ENCODE measurements at regions not wholly inside any gene's neighbourhood (a gene's known extent, or its start where the extent isn't known, plus 50 kb on each side); places are given as distances from the start of the nearest gene placed in this dataset.

DNA sequence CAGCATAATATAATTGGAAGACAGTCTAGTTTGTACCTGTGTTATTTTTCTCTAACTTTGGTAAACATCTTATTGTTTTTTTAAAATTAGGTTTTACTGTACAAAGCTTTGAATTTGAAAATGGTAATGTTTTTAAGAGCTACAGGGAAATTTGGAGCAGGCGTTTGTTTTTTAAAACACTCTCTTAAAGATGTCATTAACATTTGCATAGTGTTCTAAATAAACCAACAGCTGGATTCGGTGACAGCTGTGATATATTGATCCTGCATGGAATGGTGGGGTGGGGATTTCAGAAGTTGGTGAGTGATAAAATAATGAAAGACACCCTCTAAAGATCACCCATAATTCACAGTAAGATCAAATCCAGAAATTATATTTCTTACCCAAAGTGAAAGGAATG is 97.9 kb upstream of the PRL start:
- ChIA-PET CTCF (no interaction called here), POLR2A (no interaction called here)
- DNase-seq (ENCODE audit: low read depth in 1 of 2, low spot score in 1 of 2) (no peak), FAIRE-seq (no peak), ATAC-seq (no peak)
- no peaks in the 10 kb centered on the region for H3K9me3 ChIP-seq
- no peaks in the 10 kb centered on the region for H3K4me1 ChIP-seq
- no peak overlapping the region for H3K27ac ChIP-seq
- no peak overlapping the region for H3K4me3 ChIP-seq
- H3K4me2 ChIP-seq = no peak overlapping the region
- TF ChIP-seq, protein P1, sequence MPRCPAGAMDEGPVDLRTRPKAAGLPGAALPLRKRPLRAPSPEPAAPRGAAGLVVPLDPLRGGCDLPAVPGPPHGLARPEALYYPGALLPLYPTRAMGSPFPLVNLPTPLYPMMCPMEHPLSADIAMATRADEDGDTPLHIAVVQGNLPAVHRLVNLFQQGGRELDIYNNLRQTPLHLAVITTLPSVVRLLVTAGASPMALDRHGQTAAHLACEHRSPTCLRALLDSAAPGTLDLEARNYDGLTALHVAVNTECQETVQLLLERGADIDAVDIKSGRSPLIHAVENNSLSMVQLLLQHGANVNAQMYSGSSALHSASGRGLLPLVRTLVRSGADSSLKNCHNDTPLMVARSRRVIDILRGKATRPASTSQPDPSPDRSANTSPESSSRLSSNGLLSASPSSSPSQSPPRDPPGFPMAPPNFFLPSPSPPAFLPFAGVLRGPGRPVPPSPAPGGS (IDR thresholded peaks at IDR 0.05) = no peak
- 65% methylated on average over 2 of the region's 2 CpGs for WGBS (ENCODE audit: missing lambda C conversion rate)

DNA sequence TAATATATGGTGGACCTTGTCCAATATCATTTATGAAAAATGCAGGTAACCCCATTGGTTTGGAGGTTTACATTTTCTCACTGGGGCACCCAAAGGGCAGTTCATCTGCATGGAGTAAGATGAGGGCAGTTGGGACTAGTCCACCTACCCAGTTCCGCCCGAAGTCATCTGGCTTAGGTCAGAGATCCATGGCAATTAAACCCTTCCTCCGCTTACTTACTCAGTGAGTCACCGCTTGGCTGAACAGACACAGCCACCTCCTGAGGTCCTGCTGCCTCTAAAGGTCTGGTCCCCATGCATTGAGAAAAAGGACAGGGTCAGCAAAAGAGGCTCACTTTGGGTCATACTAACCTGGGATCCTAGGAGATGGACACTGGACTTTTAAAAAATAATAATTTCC is 102.9 kb upstream of the PRL start:
- Histone ChIP-seq H3K9me3 (no peaks in the 10 kb centered on the region), H3K27ac (no peak overlapping the region), H3K4me2 (no peak overlapping the region), H3K4me3 (no peak overlapping the region), H3K4me1 (no peaks in the 10 kb centered on the region)
- ATAC-seq (no peak), FAIRE-seq (no peak), DNase-seq (ENCODE audit: low read depth in 1 of 2, low spot score in 1 of 2) (peak in 1 of 2 experiments; percentile 8)
- CTCF ChIA-PET = no interaction called here
- TF ChIP-seq FOSB (CRISPR knock-in tag; IDR thresholded peaks at IDR 0.05) = no peak
- TF ChIP-seq RAD21 (conservative IDR thresholded peaks at IDR 0.05 in 1 of 2, IDR thresholded peaks at IDR 0.05 in 1 of 2) = no peak
- TF ChIP-seq, protein P2, sequence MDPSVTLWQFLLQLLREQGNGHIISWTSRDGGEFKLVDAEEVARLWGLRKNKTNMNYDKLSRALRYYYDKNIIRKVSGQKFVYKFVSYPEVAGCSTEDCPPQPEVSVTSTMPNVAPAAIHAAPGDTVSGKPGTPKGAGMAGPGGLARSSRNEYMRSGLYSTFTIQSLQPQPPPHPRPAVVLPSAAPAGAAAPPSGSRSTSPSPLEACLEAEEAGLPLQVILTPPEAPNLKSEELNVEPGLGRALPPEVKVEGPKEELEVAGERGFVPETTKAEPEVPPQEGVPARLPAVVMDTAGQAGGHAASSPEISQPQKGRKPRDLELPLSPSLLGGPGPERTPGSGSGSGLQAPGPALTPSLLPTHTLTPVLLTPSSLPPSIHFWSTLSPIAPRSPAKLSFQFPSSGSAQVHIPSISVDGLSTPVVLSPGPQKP (IDR thresholded peaks at IDR 0.05; ENCODE audit: low read depth, low read length) = no peak
- TF ChIP-seq BHLHE40 (IDR thresholded peaks at IDR 0.05; ENCODE audit: low read depth, low read length) = no peak
- TF ChIP-seq, protein P1 (IDR thresholded peaks at IDR 0.05) = no peak
- TF ChIP-seq NR3C1 (IDR thresholded peaks at IDR 0.05) = no peak
- no peak for TF ChIP-seq ZSCAN20 (CRISPR knock-in tag; IDR thresholded peaks at IDR 0.05)
- TF ChIP-seq, protein P3, sequence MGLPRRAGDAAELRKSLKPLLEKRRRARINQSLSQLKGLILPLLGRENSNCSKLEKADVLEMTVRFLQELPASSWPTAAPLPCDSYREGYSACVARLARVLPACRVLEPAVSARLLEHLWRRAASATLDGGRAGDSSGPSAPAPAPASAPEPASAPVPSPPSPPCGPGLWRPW (IDR thresholded peaks at IDR 0.05) = no peak
- WGBS (ENCODE audit: missing lambda C conversion rate) = 61% methylated on average over 4 of the region's 4 CpGs
- POLR2A ChIA-PET = no interaction called here

DNA sequence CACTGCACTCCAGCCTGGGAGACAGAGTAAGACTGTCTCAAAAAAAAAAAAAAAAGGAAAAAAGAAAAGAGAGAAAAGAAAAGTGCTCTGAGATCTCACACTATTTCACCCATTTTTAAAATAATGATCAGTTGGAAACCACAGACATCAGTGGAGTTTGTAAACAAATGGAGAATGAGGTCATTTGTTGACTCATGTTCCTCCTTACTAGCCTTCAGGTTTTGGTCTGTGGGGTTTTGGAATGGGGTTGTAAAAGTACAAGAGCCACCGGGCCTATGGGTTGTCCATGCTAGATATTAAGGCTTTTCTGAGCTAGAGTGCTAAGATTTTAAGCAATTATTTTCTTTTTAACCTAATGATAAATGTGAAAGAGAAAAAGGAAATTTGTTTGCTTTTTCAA is 104.4 kb upstream of the PRL start:
- no peak for FAIRE-seq
- no peak for TF ChIP-seq BHLHE40 (IDR thresholded peaks at IDR 0.05; ENCODE audit: low read depth, low read length)
- no peak for TF ChIP-seq CBX2 (IDR thresholded peaks at IDR 0.05; ENCODE audit: borderline replicate concordance, low read depth)
- no peak for TF ChIP-seq RCOR1 (IDR thresholded peaks at IDR 0.05; ENCODE audit: low read depth, low read length)
- TF ChIP-seq NPAS2 (CRISPR knock-in tag; IDR thresholded peaks at IDR 0.05; ENCODE audit: borderline replicate concordance) = no peak
- TF ChIP-seq NFE2L2 (conservative IDR thresholded peaks at IDR 0.05; ENCODE audit: low read length) = no peak
- no peak for DNase-seq (ENCODE audit: low read depth in 1 of 2, low spot score in 1 of 2)
- no peak overlapping the region for H3K27ac ChIP-seq
- no peaks in the 10 kb centered on the region for H3K4me1 ChIP-seq
- ATAC-seq = no peak
- 68% methylated on average over 1 of the region's 1 CpG for WGBS (ENCODE audit: missing lambda C conversion rate)
- H3K9me3 ChIP-seq = no peaks in the 10 kb centered on the region
- ChIA-PET CTCF (no interaction called here), POLR2A (no interaction called here)
- no peak overlapping the region for H3K4me3 ChIP-seq
- no peak overlapping the region for H3K4me2 ChIP-seq

DNA sequence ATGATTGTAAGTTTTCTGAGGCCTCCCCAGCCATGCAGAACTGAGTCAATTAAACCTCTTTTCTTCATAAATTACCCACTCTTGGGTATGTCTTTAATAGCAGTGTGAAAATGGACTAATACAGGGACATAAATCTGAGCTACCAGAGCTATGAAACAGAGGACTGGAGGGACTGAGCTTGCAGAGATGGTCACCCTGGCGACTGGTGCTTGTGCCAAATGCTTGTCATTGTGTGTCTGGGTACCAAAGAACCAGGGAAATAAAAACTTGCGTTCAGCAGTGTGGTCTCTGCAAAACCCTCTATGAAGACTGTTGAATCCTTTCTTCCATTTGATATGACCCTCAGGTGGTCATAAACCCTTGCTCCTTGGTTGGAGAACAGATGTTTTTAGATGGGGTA is 105.1 kb upstream of the PRL start:
- TF ChIP-seq MAZ (IDR thresholded peaks at IDR 0.05; ENCODE audit: borderline replicate concordance, low read depth, low read length) = no peak
- TF ChIP-seq CHD2 (IDR thresholded peaks at IDR 0.05; ENCODE audit: low read length, partially characterized antibody) = no peak
- TF ChIP-seq ZFP36 (IDR thresholded peaks at IDR 0.05; ENCODE audit: borderline replicate concordance, partially characterized antibody) = no peak
- no peak for TF ChIP-seq CBX8 (IDR thresholded peaks at IDR 0.05)
- no peak for TF ChIP-seq FOSB (CRISPR knock-in tag; IDR thresholded peaks at IDR 0.05)
- TF ChIP-seq FOSL2 (IDR thresholded peaks at IDR 0.05) = no peak
- no peak for TF ChIP-seq FOSL2 (CRISPR knock-in tag; IDR thresholded peaks at IDR 0.05)
- TF ChIP-seq MYC (IDR thresholded peaks at IDR 0.05; ENCODE audit: borderline replicate concordance, low read length) = no peak
- TF ChIP-seq, protein P4, sequence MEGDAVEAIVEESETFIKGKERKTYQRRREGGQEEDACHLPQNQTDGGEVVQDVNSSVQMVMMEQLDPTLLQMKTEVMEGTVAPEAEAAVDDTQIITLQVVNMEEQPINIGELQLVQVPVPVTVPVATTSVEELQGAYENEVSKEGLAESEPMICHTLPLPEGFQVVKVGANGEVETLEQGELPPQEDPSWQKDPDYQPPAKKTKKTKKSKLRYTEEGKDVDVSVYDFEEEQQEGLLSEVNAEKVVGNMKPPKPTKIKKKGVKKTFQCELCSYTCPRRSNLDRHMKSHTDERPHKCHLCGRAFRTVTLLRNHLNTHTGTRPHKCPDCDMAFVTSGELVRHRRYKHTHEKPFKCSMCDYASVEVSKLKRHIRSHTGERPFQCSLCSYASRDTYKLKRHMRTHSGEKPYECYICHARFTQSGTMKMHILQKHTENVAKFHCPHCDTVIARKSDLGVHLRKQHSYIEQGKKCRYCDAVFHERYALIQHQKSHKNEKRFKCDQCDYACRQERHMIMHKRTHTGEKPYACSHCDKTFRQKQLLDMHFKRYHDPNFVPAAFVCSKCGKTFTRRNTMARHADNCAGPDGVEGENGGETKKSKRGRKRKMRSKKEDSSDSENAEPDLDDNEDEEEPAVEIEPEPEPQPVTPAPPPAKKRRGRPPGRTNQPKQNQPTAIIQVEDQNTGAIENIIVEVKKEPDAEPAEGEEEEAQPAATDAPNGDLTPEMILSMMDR (IDR thresholded peaks at IDR 0.05) = no peak
- TF ChIP-seq KDM5A (IDR thresholded peaks at IDR 0.05) = no peak
- TF ChIP-seq POLR2A (IDR thresholded peaks at IDR 0.05; ENCODE audit: low read length) = no peak
- H3K4me1 ChIP-seq = no peaks in the 10 kb centered on the region
- no peak overlapping the region for H3K4me3 ChIP-seq
- ChIA-PET POLR2A (no interaction called here), CTCF (no interaction called here)
- FAIRE-seq (no peak), DNase-seq (ENCODE audit: low read depth in 1 of 2, low spot score in 1 of 2) (no peak), ATAC-seq (no peak)
- no peak overlapping the region for H3K4me2 ChIP-seq
- WGBS (ENCODE audit: missing lambda C conversion rate) = 77% methylated on average over 2 of the region's 2 CpGs
- H3K9me3 ChIP-seq = no peaks in the 10 kb centered on the region
- H3K27ac ChIP-seq = no peak overlapping the region
